DND-41 (cell line): ENCODE measurements at regions not wholly inside any gene's neighbourhood (a gene's known extent, or its start where the extent isn't known, plus 50 kb on each side); places are given as distances from the start of the nearest gene placed in this dataset.
"Not testable (repeated sequence)": the region's sequence is repeated elsewhere in the genome, so short reads cannot be mapped to it uniquely, and the experiment has no call there.

ENCODE experiments used
- EZH2 ChIP-seq: IDR thresholded peaks from 3 replicates; pipeline ENCODE4 v1.6.1; 2012; ENCODE audit warnings: borderline replicate concordance, low read depth, mild to moderate bottlenecking, moderate library complexity, low read length, inconsistent platforms; ENCODE audit not compliant: severe bottlenecking
- TF ChIP-seq, protein P1 (sequence below): IDR thresholded peaks from 2 replicates; pipeline ENCODE4 v1.5.1; 2012; ENCODE audit warnings: borderline replicate concordance, low read length, moderate library complexity, mild to moderate bottlenecking; ENCODE audit not compliant: poor library complexity, severe bottlenecking; ENCODE audit errors: extremely low read depth

DNA sequence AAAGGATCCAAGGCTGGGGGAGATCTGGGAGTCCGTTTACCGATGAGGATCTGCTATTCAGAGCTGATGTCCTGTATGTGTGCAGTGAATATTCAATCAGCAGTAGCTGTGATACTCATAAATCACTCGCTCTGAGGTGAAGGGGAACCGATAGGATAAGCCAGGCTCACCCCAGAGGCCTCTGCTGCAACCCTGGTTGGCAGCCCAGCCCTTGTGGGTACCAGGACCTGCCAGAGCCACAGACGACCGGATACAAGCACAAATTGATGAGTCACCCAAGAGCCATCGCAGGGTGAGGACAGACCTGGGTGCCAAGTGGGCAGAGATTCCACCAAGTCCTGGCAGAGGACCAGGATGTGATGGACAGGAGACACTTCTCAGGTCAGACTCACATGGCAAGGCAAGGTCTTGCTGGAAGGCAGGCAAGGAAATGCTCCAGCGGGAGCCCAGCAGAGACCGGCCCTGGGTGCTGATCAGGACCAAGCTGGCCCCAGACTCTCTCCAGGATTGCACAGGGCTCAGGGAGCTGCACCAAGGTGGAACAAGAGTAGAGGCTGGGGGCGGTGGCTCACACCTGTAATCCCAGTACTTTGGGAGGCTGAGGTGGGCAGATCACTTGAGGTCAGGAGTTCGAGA lies 112.2 kb upstream of the ZNF479 start:
- not testable (repeated sequence) for TF ChIP-seq EZH2
- TF ChIP-seq, protein P1, sequence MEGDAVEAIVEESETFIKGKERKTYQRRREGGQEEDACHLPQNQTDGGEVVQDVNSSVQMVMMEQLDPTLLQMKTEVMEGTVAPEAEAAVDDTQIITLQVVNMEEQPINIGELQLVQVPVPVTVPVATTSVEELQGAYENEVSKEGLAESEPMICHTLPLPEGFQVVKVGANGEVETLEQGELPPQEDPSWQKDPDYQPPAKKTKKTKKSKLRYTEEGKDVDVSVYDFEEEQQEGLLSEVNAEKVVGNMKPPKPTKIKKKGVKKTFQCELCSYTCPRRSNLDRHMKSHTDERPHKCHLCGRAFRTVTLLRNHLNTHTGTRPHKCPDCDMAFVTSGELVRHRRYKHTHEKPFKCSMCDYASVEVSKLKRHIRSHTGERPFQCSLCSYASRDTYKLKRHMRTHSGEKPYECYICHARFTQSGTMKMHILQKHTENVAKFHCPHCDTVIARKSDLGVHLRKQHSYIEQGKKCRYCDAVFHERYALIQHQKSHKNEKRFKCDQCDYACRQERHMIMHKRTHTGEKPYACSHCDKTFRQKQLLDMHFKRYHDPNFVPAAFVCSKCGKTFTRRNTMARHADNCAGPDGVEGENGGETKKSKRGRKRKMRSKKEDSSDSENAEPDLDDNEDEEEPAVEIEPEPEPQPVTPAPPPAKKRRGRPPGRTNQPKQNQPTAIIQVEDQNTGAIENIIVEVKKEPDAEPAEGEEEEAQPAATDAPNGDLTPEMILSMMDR: not testable (repeated sequence)
